Ishikawa (cell line): ENCODE measurements at regions not wholly inside any gene's neighbourhood (a gene's known extent, or its start where the extent isn't known, plus 50 kb on each side); places are given as distances from the start of the nearest gene placed in this dataset.

Source experiments
- CEBPB ChIP-seq: IDR thresholded peaks from 2 replicates; pipeline ENCODE4 v1.6.1; 2012
- CREB1 ChIP-seq: IDR thresholded peaks from 2 replicates; pipeline ENCODE4 v1.6.1; 2012; ENCODE audit warnings: low read depth
- EGR1 ChIP-seq: IDR thresholded peaks from 2 replicates; pipeline ENCODE4 v1.6.1; 2012
- EP300 ChIP-seq: IDR thresholded peaks from 2 replicates; pipeline ENCODE4 v1.6.1; 2012; ENCODE audit warnings: borderline replicate concordance
- FOXM1 ChIP-seq: IDR thresholded peaks from 2 replicates; pipeline ENCODE4 v1.6.1; 2012; ENCODE audit warnings: low read depth, borderline replicate concordance
- NFIC ChIP-seq: IDR thresholded peaks from 2 replicates; pipeline ENCODE4 v1.6.1; 2012
- RAD21 ChIP-seq: IDR thresholded peaks from 2 replicates; pipeline ENCODE4 v1.6.1; 2012; ENCODE audit warnings: low read depth
- TAF1 ChIP-seq: IDR thresholded peaks from 2 replicates; pipeline ENCODE4 v1.6.1; 2012; ENCODE audit warnings: low read depth, mild to moderate bottlenecking
- TCF12 ChIP-seq: IDR thresholded peaks from 2 replicates; pipeline ENCODE4 v1.6.1; 2012; ENCODE audit warnings: low read depth
- TEAD4 ChIP-seq: IDR thresholded peaks from 2 replicates; pipeline ENCODE4 v1.6.1; 2012
- YY1 ChIP-seq: IDR thresholded peaks from 2 replicates; pipeline ENCODE4 v1.6.1; 2012; ENCODE audit warnings: low read depth
- ZBTB7A ChIP-seq: IDR thresholded peaks from 2 replicates; pipeline ENCODE4 v1.6.1; 2012; ENCODE audit warnings: low read depth
- TF ChIP-seq, protein P1 (sequence below): IDR thresholded peaks from 2 replicates; pipeline ENCODE4 v1.6.1; 2012; ENCODE audit warnings: low read depth, mild to moderate bottlenecking
- TF ChIP-seq, protein P2 (sequence below): IDR thresholded peaks from 2 replicates; pipeline ENCODE4 v1.6.1; 2012
- TF ChIP-seq, protein P3 (sequence below): IDR thresholded peaks from 2 replicates; pipeline ENCODE4 v1.6.1; 2012

DNA sequence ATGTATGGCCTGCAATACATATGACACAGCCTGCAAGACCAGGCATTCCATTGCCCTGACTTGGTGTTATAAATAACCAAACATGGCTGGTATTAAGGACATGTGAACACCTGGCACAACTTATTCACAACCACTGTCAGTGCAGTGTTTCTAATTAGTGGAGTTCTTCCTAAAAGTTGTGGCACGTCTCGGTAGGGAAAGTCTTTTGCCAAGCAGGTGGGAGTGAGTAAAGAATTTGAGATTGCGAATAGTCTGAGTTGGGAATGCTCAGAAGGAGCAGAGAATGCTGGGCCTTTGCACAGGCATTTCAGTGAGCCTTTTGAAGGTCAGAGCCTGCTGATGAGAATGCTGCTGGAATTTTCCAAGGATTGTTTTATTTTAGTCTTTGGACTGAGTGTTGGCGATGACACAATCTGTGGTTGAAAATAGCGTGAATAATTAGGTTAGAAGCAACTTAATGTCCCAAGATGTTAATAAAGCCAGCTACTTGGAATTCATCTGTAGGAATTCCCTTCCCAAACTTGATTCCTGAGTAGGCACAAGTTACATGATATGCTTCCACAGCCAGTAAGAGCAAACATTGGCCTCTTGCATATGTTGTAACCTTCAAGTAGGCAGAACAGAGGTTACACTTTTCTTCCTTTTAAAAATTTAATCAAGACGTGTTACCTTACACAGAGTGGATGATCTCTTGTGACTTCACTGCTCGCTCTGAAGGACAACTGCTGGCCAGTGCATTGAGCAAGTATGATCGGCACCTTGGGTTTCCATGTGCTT, 83.6 kb upstream of the PGRMC2 start:
- no peak for TF ChIP-seq TCF12
- TF ChIP-seq RAD21, result no peak
- TF ChIP-seq YY1, result no peak
- no peak for TF ChIP-seq TEAD4
- TF ChIP-seq TAF1, result no peak
- no peak for TF ChIP-seq EP300
- TF ChIP-seq CREB1, result no peak
- TF ChIP-seq NFIC, result no peak
- TF ChIP-seq, protein P1, sequence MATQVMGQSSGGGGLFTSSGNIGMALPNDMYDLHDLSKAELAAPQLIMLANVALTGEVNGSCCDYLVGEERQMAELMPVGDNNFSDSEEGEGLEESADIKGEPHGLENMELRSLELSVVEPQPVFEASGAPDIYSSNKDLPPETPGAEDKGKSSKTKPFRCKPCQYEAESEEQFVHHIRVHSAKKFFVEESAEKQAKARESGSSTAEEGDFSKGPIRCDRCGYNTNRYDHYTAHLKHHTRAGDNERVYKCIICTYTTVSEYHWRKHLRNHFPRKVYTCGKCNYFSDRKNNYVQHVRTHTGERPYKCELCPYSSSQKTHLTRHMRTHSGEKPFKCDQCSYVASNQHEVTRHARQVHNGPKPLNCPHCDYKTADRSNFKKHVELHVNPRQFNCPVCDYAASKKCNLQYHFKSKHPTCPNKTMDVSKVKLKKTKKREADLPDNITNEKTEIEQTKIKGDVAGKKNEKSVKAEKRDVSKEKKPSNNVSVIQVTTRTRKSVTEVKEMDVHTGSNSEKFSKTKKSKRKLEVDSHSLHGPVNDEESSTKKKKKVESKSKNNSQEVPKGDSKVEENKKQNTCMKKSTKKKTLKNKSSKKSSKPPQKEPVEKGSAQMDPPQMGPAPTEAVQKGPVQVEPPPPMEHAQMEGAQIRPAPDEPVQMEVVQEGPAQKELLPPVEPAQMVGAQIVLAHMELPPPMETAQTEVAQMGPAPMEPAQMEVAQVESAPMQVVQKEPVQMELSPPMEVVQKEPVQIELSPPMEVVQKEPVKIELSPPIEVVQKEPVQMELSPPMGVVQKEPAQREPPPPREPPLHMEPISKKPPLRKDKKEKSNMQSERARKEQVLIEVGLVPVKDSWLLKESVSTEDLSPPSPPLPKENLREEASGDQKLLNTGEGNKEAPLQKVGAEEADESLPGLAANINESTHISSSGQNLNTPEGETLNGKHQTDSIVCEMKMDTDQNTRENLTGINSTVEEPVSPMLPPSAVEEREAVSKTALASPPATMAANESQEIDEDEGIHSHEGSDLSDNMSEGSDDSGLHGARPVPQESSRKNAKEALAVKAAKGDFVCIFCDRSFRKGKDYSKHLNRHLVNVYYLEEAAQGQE, result no peak
- TF ChIP-seq ZBTB7A, result no peak
- no peak for TF ChIP-seq EGR1
- TF ChIP-seq, protein P2, sequence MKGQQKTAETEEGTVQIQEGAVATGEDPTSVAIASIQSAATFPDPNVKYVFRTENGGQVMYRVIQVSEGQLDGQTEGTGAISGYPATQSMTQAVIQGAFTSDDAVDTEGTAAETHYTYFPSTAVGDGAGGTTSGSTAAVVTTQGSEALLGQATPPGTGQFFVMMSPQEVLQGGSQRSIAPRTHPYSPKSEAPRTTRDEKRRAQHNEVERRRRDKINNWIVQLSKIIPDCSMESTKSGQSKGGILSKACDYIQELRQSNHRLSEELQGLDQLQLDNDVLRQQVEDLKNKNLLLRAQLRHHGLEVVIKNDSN, result no peak
- TF ChIP-seq, protein P3, sequence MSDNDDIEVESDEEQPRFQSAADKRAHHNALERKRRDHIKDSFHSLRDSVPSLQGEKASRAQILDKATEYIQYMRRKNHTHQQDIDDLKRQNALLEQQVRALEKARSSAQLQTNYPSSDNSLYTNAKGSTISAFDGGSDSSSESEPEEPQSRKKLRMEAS, result no peak
- no peak for TF ChIP-seq CEBPB
- TF ChIP-seq FOXM1, result no peak

DNA sequence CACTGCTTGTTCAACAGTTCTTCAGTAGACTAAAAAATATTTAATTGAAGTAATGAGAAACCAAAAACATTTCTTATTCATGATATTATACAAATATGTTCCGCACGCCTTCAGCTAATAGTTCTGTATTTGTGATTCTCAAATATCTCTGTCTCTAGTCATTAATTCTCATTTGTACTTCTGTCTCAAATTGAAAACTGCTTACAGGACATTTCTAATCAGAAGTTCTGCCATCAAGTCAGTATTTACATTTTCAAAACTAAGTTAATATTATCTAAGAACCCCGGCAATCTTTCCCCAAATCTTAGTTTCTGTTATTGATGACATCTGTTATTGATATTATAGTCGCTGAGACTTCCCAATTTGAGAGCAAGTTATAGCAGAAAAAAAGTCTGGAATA, 78.6 kb upstream of the PGRMC2 start:
- TF ChIP-seq, protein P2, result no peak
- TF ChIP-seq TEAD4 (no peak), FOXM1 (no peak), ZBTB7A (no peak)

DNA sequence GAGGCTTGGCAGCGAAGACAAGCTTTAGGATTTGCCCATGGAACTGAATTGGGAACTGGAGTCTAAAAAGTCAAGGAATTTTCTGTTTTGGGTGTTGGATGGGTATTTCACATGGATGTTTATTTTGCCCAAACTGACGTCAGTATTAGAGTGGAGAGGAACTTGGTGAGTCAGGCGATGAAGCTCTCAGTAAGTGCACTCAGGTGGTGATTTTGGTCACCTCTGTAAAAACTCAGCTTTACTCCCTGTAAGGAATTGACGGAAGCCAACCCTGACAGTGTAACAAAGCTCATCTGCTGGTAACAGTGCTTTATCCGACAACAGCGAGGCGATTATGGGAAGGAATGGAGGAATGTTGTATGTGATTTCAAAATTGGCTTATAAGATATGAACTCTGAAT, 77.0 kb upstream of the PGRMC2 start:
- TF ChIP-seq, protein P2, result no peak
- TF ChIP-seq TAF1 (no peak), NFIC (no peak), EP300 (no peak), TEAD4 (no peak), YY1 (no peak), CEBPB (no peak), FOXM1 (no peak), RAD21 (no peak), CREB1 (no peak), EGR1 (no peak), TCF12 (no peak), ZBTB7A (no peak)
- TF ChIP-seq, protein P3, result no peak
- TF ChIP-seq, protein P1, result no peak

DNA sequence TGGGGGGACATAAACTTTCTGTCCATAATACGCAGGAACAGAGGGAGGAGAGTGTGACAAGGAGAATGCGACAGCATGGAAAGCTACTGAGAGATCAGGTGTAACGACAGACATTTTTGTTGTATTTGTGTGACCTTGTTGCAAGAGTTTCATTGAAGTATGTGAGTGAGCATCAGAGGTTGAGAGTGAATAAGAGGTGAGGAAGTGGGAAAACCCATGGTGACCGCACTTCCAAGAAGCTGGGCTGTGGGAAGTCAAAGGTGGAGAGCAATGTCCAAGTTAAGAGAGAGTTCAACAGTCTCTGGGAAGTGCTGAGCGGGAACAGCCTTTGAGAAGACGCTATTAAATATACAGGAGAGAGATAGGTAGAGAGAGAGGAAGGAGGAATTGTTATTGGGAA, 76.4 kb upstream of the PGRMC2 start:
- TF ChIP-seq TCF12 (no peak), TAF1 (no peak), FOXM1 (no peak), CEBPB (no peak), EGR1 (no peak), NFIC (no peak), CREB1 (no peak), ZBTB7A (no peak)
- TF ChIP-seq, protein P1, result no peak
